Lower lobe of right lung (tissue), 2 donors: ENCODE measurements at regions not wholly inside any gene's neighbourhood (a gene's known extent, or its start where the extent isn't known, plus 50 kb on each side); places are given as distances from the start of the nearest gene placed in this dataset.

Experiments
- ATAC-seq, 2 donors: fragments of 200-7000 bp; cut with Tn5 transposase; one replicate each; pipeline ENCODE4 v1.9.1; 2020 to 2022; ENCODE audit warnings: mild to moderate bottlenecking in 2 of 2, moderate library complexity in 2 of 2
- DNase-seq: peaks from one replicate; pipeline ENCODE4 v3.0.0-alpha.2; 2020
- H3K27ac ChIP-seq: fragments of 200-600 bp; one replicate; pipeline ENCODE4 v1.8.0; 2022
- H3K27me3 ChIP-seq: fragments of 200-600 bp; one replicate; pipeline ENCODE4 v1.8.0; 2022; ENCODE audit warnings: low read depth
- H3K36me3 ChIP-seq: fragments of 200-600 bp; one replicate; pipeline ENCODE4 v1.8.0; 2022; ENCODE audit warnings: mild to moderate bottlenecking
- H3K4me1 ChIP-seq: fragments of 200-600 bp; one replicate; pipeline ENCODE4 v1.8.0; 2022
- H3K4me3 ChIP-seq: fragments of 200-600 bp; one replicate; pipeline ENCODE4 v1.8.0; 2022; ENCODE audit warnings: mild to moderate bottlenecking
- H3K9me3 ChIP-seq: fragments of 200-600 bp; one replicate; pipeline ENCODE4 v1.8.0; 2022
- CTCF ChIP-seq: fragments of 200-600 bp; IDR thresholded peaks from one replicate; pipeline ENCODE4 v1.8.0; 2022; ENCODE audit warnings: antibody characterized with exemption, mild to moderate bottlenecking
- intact Hi-C: fragments of 100-400 bp; cut with DNase I; formaldehyde crosslinking; loops from one replicate; pipeline ENCODE4 v1.11.0; 2022
- donor health status: DM: no; HTN: yes; CAD: no; lungs with severe emphysema.

DNA sequence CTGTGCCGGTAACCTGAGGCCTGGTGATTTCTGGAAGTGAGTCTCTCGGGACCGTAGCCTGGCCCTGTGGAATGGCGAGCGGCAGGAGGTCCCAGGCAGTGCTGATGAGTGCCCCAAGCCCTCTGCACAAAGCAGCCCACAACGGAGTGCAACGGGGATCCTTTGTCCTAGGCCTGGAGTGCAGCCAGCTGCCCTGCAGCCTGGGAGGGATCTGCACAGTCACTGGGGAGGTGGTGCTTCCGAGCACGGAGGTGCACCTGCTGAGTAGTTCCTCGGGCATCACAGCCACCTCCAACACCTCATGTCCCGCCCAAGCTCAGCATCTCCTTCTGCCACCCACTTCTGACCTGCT lies 162.8 kb upstream of the ZMIZ1 start:
- DNase-seq (no peak), ATAC-seq (no peak)
- no peak for TF ChIP-seq CTCF
- Histone ChIP-seq H3K4me3 (no peak overlapping the region), H3K9me3 (no peaks in the 10 kb centered on the region), H3K27me3 (no peaks in the 10 kb centered on the region), H3K27ac (no peak overlapping the region), H3K36me3 (no peaks in the 10 kb centered on the region), H3K4me1 (no peaks in the 10 kb centered on the region)
- intact Hi-C loops = no loop called here

DNA sequence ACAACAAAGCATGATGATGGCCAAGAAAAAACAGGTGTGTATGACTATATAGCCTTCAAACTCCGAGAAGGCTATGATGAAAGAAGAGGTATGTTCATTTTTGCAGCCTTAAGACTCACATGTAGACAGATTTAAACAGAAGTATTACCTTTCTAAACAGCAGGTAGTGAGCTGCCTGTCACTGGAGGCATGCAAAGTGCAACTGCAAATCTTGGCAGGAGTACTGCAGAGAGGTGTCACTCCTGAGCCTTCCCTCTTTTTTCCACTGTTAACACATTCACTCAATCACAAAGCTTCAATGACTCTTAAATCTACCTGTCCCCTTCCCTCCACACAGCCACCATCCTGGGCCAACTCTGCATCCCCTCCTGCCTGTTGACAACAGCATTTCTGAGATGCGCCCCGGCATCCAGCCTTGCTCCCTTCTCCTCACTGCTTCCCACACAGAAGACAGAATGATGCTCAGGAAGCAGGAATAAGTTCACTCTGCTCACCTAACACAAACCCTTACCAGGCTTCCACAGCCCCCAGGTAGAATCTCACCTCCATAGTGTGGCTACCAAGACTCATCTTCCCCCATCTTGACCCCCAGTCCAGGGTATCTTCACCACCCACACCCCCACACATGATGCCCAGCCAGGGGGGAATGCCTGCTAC lies 161.9 kb upstream of the ZMIZ1 start:
- Histone ChIP-seq H3K36me3 (no peaks in the 10 kb centered on the region), H3K4me1 (no peaks in the 10 kb centered on the region), H3K9me3 (no peaks in the 10 kb centered on the region), H3K4me3 (no peak overlapping the region), H3K27me3 (no peaks in the 10 kb centered on the region), H3K27ac (no peak overlapping the region)
- DNase-seq = no peak
- no peak for ATAC-seq
- intact Hi-C loops = no loop called here
- no peak for TF ChIP-seq CTCF

DNA sequence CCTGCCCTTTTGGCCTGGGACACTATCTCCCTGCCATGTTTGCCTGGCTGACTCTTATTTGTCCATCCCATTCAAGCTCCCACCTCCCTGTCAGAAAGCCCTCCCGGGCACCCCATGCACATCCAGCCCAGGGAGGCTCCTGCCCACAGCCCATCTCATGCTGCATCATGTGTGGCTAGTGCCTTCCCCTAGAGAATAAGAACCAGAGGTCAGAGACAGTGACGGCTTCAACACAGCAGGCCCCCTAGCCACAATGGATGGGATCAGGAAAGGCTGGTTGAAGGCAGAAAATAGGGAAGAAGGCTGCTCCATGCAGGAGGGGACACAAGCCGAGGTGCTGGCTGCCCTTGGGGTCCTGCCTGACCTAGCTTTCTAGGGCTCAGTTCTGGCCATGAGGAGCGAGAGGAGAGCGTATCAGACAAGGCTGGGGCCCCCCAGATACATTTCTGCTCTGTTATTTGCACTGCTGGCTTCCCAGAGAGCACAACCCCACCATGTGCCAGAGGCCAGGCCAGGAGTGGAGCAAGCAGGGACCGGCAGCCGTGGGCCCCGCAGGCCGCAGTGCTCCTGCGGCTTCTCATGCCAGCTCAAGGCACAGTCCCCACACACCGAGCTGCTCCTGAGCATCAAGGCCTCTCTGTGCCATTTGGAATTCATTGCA lies 161.1 kb upstream of the ZMIZ1 start:
- no peak overlapping the region for H3K27ac ChIP-seq
- no peak overlapping the region for H3K4me3 ChIP-seq
- no peaks in the 10 kb centered on the region for H3K36me3 ChIP-seq
- TF ChIP-seq CTCF = no peak
- H3K4me1 ChIP-seq = no peaks in the 10 kb centered on the region
- intact Hi-C loops = no loop called here
- no peaks in the 10 kb centered on the region for H3K27me3 ChIP-seq
- ATAC-seq (no peak), DNase-seq (no peak)
- no peaks in the 10 kb centered on the region for H3K9me3 ChIP-seq

- DNase-seq (no peak), ATAC-seq (no peak)
- H3K4me1 ChIP-seq = peaks cover 10% of the 10 kb centered on the region
- intact Hi-C loops = no loop called here
- no peaks in the 10 kb centered on the region for H3K36me3 ChIP-seq
- no peaks in the 10 kb centered on the region for H3K27me3 ChIP-seq
- no peaks in the 10 kb centered on the region for H3K9me3 ChIP-seq
- no peak overlapping the region for H3K4me3 ChIP-seq
- H3K27ac ChIP-seq = no peak overlapping the region
- TF ChIP-seq CTCF = no peak
Observed at GRCh38 chr10:78909221-78909620, 159.5 kb upstream of the ZMIZ1 start.

GRCh38 chr10:78910021-78910420 lies 158.7 kb upstream of the ZMIZ1 start:
- Histone ChIP-seq H3K4me3 (no peak overlapping the region), H3K9me3 (no peaks in the 10 kb centered on the region), H3K4me1 (peaks cover 12% of the 10 kb centered on the region), H3K27me3 (no peaks in the 10 kb centered on the region), H3K27ac (no peak overlapping the region), H3K36me3 (no peaks in the 10 kb centered on the region)
- intact Hi-C loops = no loop called here
- no peak for TF ChIP-seq CTCF
- ATAC-seq (no peak), DNase-seq (no peak)
